Uterus (tissue), 3 donors: ENCODE measurements at regions not wholly inside any gene's neighbourhood (a gene's known extent, or its start where the extent isn't known, plus 50 kb on each side); places are given as distances from the start of the nearest gene placed in this dataset.

ENCODE experiments used
- DNase-seq, 2 donors: peaks; one replicate each; pipeline ENCODE4 v3.0.0-alpha.2; 2019 to 2020
- H3K27ac ChIP-seq, 2 donors: fragments of 200-600 bp; sonication (generic); 1 replicate in 1 of 2; 2 replicates in 1 of 2; pipeline ENCODE4 v1.5.1; 2016 to 2018
- H3K27me3 ChIP-seq, 2 donors: fragments of 200-600 bp; sonication (generic); one replicate each; pipeline ENCODE4 v1.5.1; 2018 to 2019; ENCODE audit warnings: control low read depth in 1 of 2
- H3K36me3 ChIP-seq, 2 donors: fragments of 200-600 bp; sonication (generic); one replicate each; pipeline ENCODE4 v1.5.1; 2019; ENCODE audit warnings: control low read depth in 1 of 2
- H3K4me1 ChIP-seq, 2 donors: fragments of 200-600 bp; sonication (generic); one replicate each; pipeline ENCODE4 v1.5.1; 2018 to 2019; ENCODE audit warnings: control low read depth in 1 of 2
- H3K4me3 ChIP-seq, 2 donors: fragments of 200-600 bp; sonication (generic); 1 replicate in 1 of 2; 2 replicates in 1 of 2; pipeline ENCODE4 v1.5.1; 2018 to 2019; ENCODE audit warnings: mild to moderate bottlenecking in 1 of 2
- H3K9me3 ChIP-seq, 2 donors: fragments of 200-600 bp; sonication (generic); one replicate each; pipeline ENCODE4 v1.5.1; 2019; ENCODE audit warnings: control low read depth in 1 of 2
- CTCF ChIP-seq, 4 experiments: fragments of 200-600 bp in 2 of 4; fragments of 450-650 bp in 2 of 4; sonication (generic) in 2 of 4; IDR thresholded peaks; one replicate each; pipeline ENCODE4 v1.5.1; 2016 to 2019; ENCODE audit warnings: antibody characterized with exemption in 4 of 4, mild to moderate bottlenecking in 2 of 4, moderate library complexity in 1 of 4
- POLR2A ChIP-seq, 2 donors: fragments of 450-650 bp; IDR thresholded peaks; one replicate each; pipeline ENCODE4 v1.6.1; 2016; ENCODE audit warnings: antibody characterized with exemption in 2 of 2, mild to moderate bottlenecking in 1 of 2, moderate library complexity in 1 of 2
- intact Hi-C: fragments of 100-400 bp; cut with DNase I; formaldehyde crosslinking; loops from one replicate; pipeline ENCODE4 v1.15.1; 2023; ENCODE audit warnings: low total_unique reads
- donor health status: DM: yes; HTN: yes; CAD: no.

DNA sequence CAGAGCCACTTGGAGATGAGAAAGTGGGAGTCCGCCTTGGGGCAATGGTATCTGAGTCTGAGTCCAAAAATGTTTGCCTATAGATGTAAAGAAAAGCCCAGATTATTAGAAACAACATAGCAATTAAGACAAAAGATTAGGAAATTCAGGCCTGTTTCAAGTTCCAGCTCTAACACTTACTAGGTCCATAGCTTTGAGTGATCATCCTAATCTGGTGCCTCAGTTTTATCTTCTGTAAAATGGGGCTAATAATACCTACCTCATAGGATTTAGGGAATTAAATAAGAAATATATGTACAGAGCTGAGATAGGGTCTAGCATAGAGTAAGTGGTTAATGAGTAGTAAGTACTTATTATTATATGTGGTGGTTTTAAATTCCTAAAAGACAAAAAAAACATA, 58.6 kb upstream of the NLK start:
- Histone ChIP-seq H3K27ac (peak overlapping the region; percentile 6 to 57), H3K4me3 (no peak overlapping the region), H3K36me3 (no peaks in the 10 kb centered on the region), H3K4me1 (no peaks in the 10 kb centered on the region), H3K9me3 (no peaks in the 10 kb centered on the region), H3K27me3 (no peaks in the 10 kb centered on the region)
- TF ChIP-seq CTCF (IDR thresholded peaks at IDR 0.05) (no peak), POLR2A (IDR thresholded peaks at IDR 0.05) (no peak)
- intact Hi-C loops: no loop called here
- DNase-seq: no peak

- Histone ChIP-seq H3K4me3 (no peak overlapping the region), H3K4me1 (no peaks in the 10 kb centered on the region), H3K27ac (peak overlapping the region; percentile 6 to 57), H3K36me3 (no peaks in the 10 kb centered on the region), H3K9me3 (no peaks in the 10 kb centered on the region), H3K27me3 (no peaks in the 10 kb centered on the region)
- no peak for DNase-seq
- TF ChIP-seq POLR2A (IDR thresholded peaks at IDR 0.05) (no peak), CTCF (IDR thresholded peaks at IDR 0.05) (no peak)
- intact Hi-C loops: no loop called here
These were observed 58.1 kb upstream of the NLK start for GRCh38 chr17:27984404-27984803.

- no peaks in the 10 kb centered on the region for H3K27me3 ChIP-seq
- TF ChIP-seq CTCF (IDR thresholded peaks at IDR 0.05) (no peak), POLR2A (IDR thresholded peaks at IDR 0.05) (no peak)
- H3K4me3 ChIP-seq: no peak overlapping the region
- H3K36me3 ChIP-seq: no peaks in the 10 kb centered on the region
- DNase-seq: peak in 1 of 2 donors; percentile 53
- H3K27ac ChIP-seq: peak overlapping the region; percentile 37 to 57
- H3K9me3 ChIP-seq: no peaks in the 10 kb centered on the region
- no peaks in the 10 kb centered on the region for H3K4me1 ChIP-seq
- intact Hi-C loops: no loop called here
These were observed 57.7 kb upstream of the NLK start for GRCh38 chr17:27984816-27985215.

DNA sequence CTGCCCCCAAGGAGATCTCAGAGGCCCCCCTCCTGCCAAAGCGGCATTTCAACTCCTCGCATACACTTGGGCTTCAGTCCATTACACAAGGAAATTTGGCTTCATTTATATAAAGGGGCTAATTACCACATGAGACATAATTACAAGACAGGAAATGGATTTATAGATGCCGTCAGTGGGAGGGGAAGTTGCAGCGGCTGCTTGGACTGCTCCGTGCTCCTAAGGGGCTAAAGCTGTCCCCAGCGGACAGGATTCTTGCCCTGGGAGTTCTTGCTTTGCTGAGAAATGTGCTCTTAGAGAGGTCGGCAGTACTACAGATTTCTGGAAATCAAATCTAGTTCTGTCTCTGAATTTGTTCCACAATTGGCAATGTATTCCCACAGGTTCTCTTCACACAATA, 57.2 kb upstream of the NLK start:
- no peak for TF ChIP-seq CTCF (IDR thresholded peaks at IDR 0.05)
- TF ChIP-seq POLR2A (IDR thresholded peaks at IDR 0.05): no peak
- Histone ChIP-seq H3K9me3 (no peaks in the 10 kb centered on the region), H3K36me3 (no peaks in the 10 kb centered on the region), H3K4me1 (no peaks in the 10 kb centered on the region), H3K27me3 (no peaks in the 10 kb centered on the region), H3K27ac (peak overlapping the region; percentile 37 to 57), H3K4me3 (no peak overlapping the region)
- intact Hi-C loops: no loop called here
- DNase-seq: no peak

- no peaks in the 10 kb centered on the region for H3K9me3 ChIP-seq
- H3K27me3 ChIP-seq: no peaks in the 10 kb centered on the region
- no peak overlapping the region for H3K4me3 ChIP-seq
- TF ChIP-seq POLR2A (IDR thresholded peaks at IDR 0.05) (no peak), CTCF (IDR thresholded peaks at IDR 0.05) (no peak)
- intact Hi-C loops: no loop called here
- H3K27ac ChIP-seq: peak overlapping the region; percentile 0 to 57
- no peaks in the 10 kb centered on the region for H3K4me1 ChIP-seq
- H3K36me3 ChIP-seq: no peaks in the 10 kb centered on the region
- DNase-seq: no peak
These were observed 56.6 kb upstream of the NLK start for GRCh38 chr17:27985736-27986399.
